ENCODE measurements at regions not wholly inside any gene's neighbourhood (a gene's known extent, or its start where the extent isn't known, plus 50 kb on each side); places are given as distances from the start of the nearest gene placed in this dataset.

DNA sequence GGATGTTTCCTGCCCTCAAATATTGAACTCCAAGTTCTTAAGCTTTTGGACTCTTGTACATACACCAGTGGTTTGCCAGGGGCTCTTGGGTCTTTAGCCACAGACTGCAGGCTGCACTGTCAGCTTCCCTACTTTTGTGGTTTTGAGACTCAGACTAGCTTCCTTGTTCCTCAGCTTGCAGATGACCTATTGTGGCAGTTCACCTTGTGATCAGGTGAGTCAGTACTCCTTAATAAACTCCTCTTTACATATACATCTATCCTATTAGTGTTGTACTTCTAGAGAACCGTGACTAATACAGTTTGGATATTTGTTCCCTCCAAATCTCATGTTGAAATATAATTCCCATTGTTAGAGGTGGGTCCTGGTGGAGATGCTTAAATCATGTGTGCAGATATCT is 681.9 kb upstream of the ARRDC3 start:
- TF ChIP-seq, protein P1, sequence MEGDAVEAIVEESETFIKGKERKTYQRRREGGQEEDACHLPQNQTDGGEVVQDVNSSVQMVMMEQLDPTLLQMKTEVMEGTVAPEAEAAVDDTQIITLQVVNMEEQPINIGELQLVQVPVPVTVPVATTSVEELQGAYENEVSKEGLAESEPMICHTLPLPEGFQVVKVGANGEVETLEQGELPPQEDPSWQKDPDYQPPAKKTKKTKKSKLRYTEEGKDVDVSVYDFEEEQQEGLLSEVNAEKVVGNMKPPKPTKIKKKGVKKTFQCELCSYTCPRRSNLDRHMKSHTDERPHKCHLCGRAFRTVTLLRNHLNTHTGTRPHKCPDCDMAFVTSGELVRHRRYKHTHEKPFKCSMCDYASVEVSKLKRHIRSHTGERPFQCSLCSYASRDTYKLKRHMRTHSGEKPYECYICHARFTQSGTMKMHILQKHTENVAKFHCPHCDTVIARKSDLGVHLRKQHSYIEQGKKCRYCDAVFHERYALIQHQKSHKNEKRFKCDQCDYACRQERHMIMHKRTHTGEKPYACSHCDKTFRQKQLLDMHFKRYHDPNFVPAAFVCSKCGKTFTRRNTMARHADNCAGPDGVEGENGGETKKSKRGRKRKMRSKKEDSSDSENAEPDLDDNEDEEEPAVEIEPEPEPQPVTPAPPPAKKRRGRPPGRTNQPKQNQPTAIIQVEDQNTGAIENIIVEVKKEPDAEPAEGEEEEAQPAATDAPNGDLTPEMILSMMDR (IDR thresholded peaks at IDR 0.05; ENCODE audit: insufficient read depth, low read length) = no peak
- TF ChIP-seq POLR2AphosphoS5 (IDR thresholded peaks at IDR 0.05; ENCODE audit: low read depth) (no peak), GABPA (IDR thresholded peaks at IDR 0.05; ENCODE audit: low read depth) (no peak)
- TF ChIP-seq, protein P2, sequence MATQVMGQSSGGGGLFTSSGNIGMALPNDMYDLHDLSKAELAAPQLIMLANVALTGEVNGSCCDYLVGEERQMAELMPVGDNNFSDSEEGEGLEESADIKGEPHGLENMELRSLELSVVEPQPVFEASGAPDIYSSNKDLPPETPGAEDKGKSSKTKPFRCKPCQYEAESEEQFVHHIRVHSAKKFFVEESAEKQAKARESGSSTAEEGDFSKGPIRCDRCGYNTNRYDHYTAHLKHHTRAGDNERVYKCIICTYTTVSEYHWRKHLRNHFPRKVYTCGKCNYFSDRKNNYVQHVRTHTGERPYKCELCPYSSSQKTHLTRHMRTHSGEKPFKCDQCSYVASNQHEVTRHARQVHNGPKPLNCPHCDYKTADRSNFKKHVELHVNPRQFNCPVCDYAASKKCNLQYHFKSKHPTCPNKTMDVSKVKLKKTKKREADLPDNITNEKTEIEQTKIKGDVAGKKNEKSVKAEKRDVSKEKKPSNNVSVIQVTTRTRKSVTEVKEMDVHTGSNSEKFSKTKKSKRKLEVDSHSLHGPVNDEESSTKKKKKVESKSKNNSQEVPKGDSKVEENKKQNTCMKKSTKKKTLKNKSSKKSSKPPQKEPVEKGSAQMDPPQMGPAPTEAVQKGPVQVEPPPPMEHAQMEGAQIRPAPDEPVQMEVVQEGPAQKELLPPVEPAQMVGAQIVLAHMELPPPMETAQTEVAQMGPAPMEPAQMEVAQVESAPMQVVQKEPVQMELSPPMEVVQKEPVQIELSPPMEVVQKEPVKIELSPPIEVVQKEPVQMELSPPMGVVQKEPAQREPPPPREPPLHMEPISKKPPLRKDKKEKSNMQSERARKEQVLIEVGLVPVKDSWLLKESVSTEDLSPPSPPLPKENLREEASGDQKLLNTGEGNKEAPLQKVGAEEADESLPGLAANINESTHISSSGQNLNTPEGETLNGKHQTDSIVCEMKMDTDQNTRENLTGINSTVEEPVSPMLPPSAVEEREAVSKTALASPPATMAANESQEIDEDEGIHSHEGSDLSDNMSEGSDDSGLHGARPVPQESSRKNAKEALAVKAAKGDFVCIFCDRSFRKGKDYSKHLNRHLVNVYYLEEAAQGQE (IDR thresholded peaks at IDR 0.05; ENCODE audit: insufficient replicate concordance, low read depth) = no peak

Measured in HL-60 (cell line).